ENCODE measurements at regions not wholly inside any gene's neighbourhood (a gene's known extent, or its start where the extent isn't known, plus 50 kb on each side); places are given as distances from the start of the nearest gene placed in this dataset.

- Histone ChIP-seq H3K4ac (ENCODE audit: low read depth, low read length) (no peak overlapping the region), H3K18ac (ENCODE audit: low read length) (no peak overlapping the region)
- DNase-seq, result no peak
These were observed 287.1 kb downstream of the TBC1D4 start for GRCh38 chr13:75194717-75195462.

GRCh38 chr13:75186379-75186778 lies 295.6 kb downstream of the TBC1D4 start:
- H3K18ac ChIP-seq (ENCODE audit: low read length), result no peak overlapping the region
- no peak overlapping the region for H3K27ac ChIP-seq (ENCODE audit: low read depth, low read length)
- H4K8ac ChIP-seq (ENCODE audit: low read depth, low read length), result no peak overlapping the region
- no peak for DNase-seq
- no peak overlapping the region for H3K23ac ChIP-seq (ENCODE audit: low read length)
- no peak overlapping the region for H3K4me3 ChIP-seq (ENCODE audit: low read length)
- no peak overlapping the region for H3K9ac ChIP-seq (ENCODE audit: low read length)
- no peaks in the 10 kb centered on the region for H3K27me3 ChIP-seq (ENCODE audit: insufficient read depth, low read length, poor library complexity)
- no peak overlapping the region for H3K56ac ChIP-seq (ENCODE audit: low read length)
- no CpG with 5 or more reads among the region's 2 CpGs for WGBS (ENCODE audit: extremely low coverage, insufficient coverage, low lambda C conversion rate)
- H3K4ac ChIP-seq (ENCODE audit: low read depth, low read length), result no peak overlapping the region
- no peaks in the 10 kb centered on the region for H3K79me2 ChIP-seq (ENCODE audit: control insufficient read depth, insufficient read depth, low read length)
- H2BK15ac ChIP-seq (replicated peaks; ENCODE audit: low read depth), result no peak overlapping the region
- no peak overlapping the region for H3K4me2 ChIP-seq (ENCODE audit: low read length)
- H3K4me1 ChIP-seq (ENCODE audit: control insufficient read depth, low read depth, low read length), result no peaks in the 10 kb centered on the region
- H2BK5ac ChIP-seq (ENCODE audit: low read length), result no peak overlapping the region
- H3K36me3 ChIP-seq (ENCODE audit: control insufficient read depth, insufficient read depth, low read length), result no peaks in the 10 kb centered on the region
- no peak overlapping the region for H2AK5ac ChIP-seq (ENCODE audit: low read length)
- no peaks in the 10 kb centered on the region for H3K79me1 ChIP-seq (ENCODE audit: low read length)
- no peak overlapping the region for H2BK120ac ChIP-seq (ENCODE audit: low read depth, low read length)
- H4K5ac ChIP-seq (ENCODE audit: low read length), result no peak overlapping the region

More at GRCh38 chr13:75194717-75195462, 287.1 kb downstream of the TBC1D4 start:
- no peak overlapping the region for H3K27ac ChIP-seq (ENCODE audit: low read depth, low read length)
- no peak overlapping the region for H2AK5ac ChIP-seq (ENCODE audit: low read length)
- no peak overlapping the region for H4K5ac ChIP-seq (ENCODE audit: low read length)
- H3K4me1 ChIP-seq (ENCODE audit: control insufficient read depth, low read depth, low read length), result no peaks in the 10 kb centered on the region
- no peak overlapping the region for H3K23ac ChIP-seq (ENCODE audit: low read length)
- H2BK5ac ChIP-seq (ENCODE audit: low read length), result no peak overlapping the region
- no peaks in the 10 kb centered on the region for H3K27me3 ChIP-seq (ENCODE audit: insufficient read depth, low read length, poor library complexity)
- no peaks in the 10 kb centered on the region for H3K79me2 ChIP-seq (ENCODE audit: control insufficient read depth, insufficient read depth, low read length)
- H2BK120ac ChIP-seq (ENCODE audit: low read depth, low read length), result no peak overlapping the region
- H3K36me3 ChIP-seq (ENCODE audit: control insufficient read depth, insufficient read depth, low read length), result no peaks in the 10 kb centered on the region
- no CpG with 5 or more reads among the region's 5 CpGs for WGBS (ENCODE audit: extremely low coverage, insufficient coverage, low lambda C conversion rate)
- H3K4me2 ChIP-seq (ENCODE audit: low read length), result no peak overlapping the region
- H3K4me3 ChIP-seq (ENCODE audit: low read length), result no peak overlapping the region
- H2BK15ac ChIP-seq (replicated peaks; ENCODE audit: low read depth), result no peak overlapping the region
- H3K79me1 ChIP-seq (ENCODE audit: low read length), result no peaks in the 10 kb centered on the region
- no peak overlapping the region for H3K9ac ChIP-seq (ENCODE audit: low read length)
- H3K56ac ChIP-seq (ENCODE audit: low read length), result no peak overlapping the region
- no peak overlapping the region for H4K8ac ChIP-seq (ENCODE audit: low read depth, low read length)

- Histone ChIP-seq H2AK5ac (ENCODE audit: low read length) (no peak overlapping the region), H3K23ac (ENCODE audit: low read length) (no peak overlapping the region), H3K9ac (ENCODE audit: low read length) (no peak overlapping the region), H3K4me1 (ENCODE audit: control insufficient read depth, low read depth, low read length) (no peaks in the 10 kb centered on the region), H2BK5ac (ENCODE audit: low read length) (no peak overlapping the region), H3K27ac (ENCODE audit: low read depth, low read length) (no peak overlapping the region), H3K27me3 (ENCODE audit: insufficient read depth, low read length, poor library complexity) (no peaks in the 10 kb centered on the region), H4K5ac (ENCODE audit: low read length) (no peak overlapping the region), H2BK120ac (ENCODE audit: low read depth, low read length) (no peak overlapping the region), H3K79me2 (ENCODE audit: control insufficient read depth, insufficient read depth, low read length) (no peaks in the 10 kb centered on the region), H2BK15ac (replicated peaks; ENCODE audit: low read depth) (no peak overlapping the region), H4K8ac (ENCODE audit: low read depth, low read length) (no peak overlapping the region), H3K4ac (ENCODE audit: low read depth, low read length) (no peak overlapping the region), H3K18ac (ENCODE audit: low read length) (no peak overlapping the region), H3K56ac (ENCODE audit: low read length) (no peak overlapping the region), H3K36me3 (ENCODE audit: control insufficient read depth, insufficient read depth, low read length) (no peaks in the 10 kb centered on the region), H3K79me1 (ENCODE audit: low read length) (no peaks in the 10 kb centered on the region), H3K4me2 (ENCODE audit: low read length) (no peak overlapping the region), H3K4me3 (ENCODE audit: low read length) (no peak overlapping the region)
- WGBS (ENCODE audit: extremely low coverage, insufficient coverage, low lambda C conversion rate), result 100% methylated on average over 1 of the region's 2 CpGs
- no peak for DNase-seq
These were observed 300.1 kb downstream of the TBC1D4 start for GRCh38 chr13:75181906-75182305.

- H3K27ac ChIP-seq (ENCODE audit: low read depth, low read length), result no peak overlapping the region
- H3K9ac ChIP-seq (ENCODE audit: low read length), result no peak overlapping the region
- H3K4me3 ChIP-seq (ENCODE audit: low read length), result no peak overlapping the region
- no peak overlapping the region for H2BK120ac ChIP-seq (ENCODE audit: low read depth, low read length)
- H3K79me1 ChIP-seq (ENCODE audit: low read length), result no peaks in the 10 kb centered on the region
- H2BK15ac ChIP-seq (replicated peaks; ENCODE audit: low read depth), result no peak overlapping the region
- no peak overlapping the region for H3K23ac ChIP-seq (ENCODE audit: low read length)
- H3K27me3 ChIP-seq (ENCODE audit: insufficient read depth, low read length, poor library complexity), result no peaks in the 10 kb centered on the region
- WGBS (ENCODE audit: extremely low coverage, insufficient coverage, low lambda C conversion rate), result no CpG with 5 or more reads among the region's 1 CpG
- H4K8ac ChIP-seq (ENCODE audit: low read depth, low read length), result no peak overlapping the region
- H3K56ac ChIP-seq (ENCODE audit: low read length), result no peak overlapping the region
- H2BK5ac ChIP-seq (ENCODE audit: low read length), result no peak overlapping the region
- H2AK5ac ChIP-seq (ENCODE audit: low read length), result no peak overlapping the region
- H3K18ac ChIP-seq (ENCODE audit: low read length), result no peak overlapping the region
- H3K4me1 ChIP-seq (ENCODE audit: control insufficient read depth, low read depth, low read length), result no peaks in the 10 kb centered on the region
- no peak for DNase-seq
- H3K4ac ChIP-seq (ENCODE audit: low read depth, low read length), result no peak overlapping the region
- H3K79me2 ChIP-seq (ENCODE audit: control insufficient read depth, insufficient read depth, low read length), result no peaks in the 10 kb centered on the region
- H4K5ac ChIP-seq (ENCODE audit: low read length), result no peak overlapping the region
- H3K4me2 ChIP-seq (ENCODE audit: low read length), result no peak overlapping the region
- H3K36me3 ChIP-seq (ENCODE audit: control insufficient read depth, insufficient read depth, low read length), result no peaks in the 10 kb centered on the region
These were observed 301.0 kb downstream of the TBC1D4 start for GRCh38 chr13:75180805-75181455.

- Histone ChIP-seq H3K4me2 (ENCODE audit: low read length) (no peak overlapping the region), H4K8ac (ENCODE audit: low read depth, low read length) (no peak overlapping the region), H3K18ac (ENCODE audit: low read length) (no peak overlapping the region), H3K23ac (ENCODE audit: low read length) (no peak overlapping the region), H2BK5ac (ENCODE audit: low read length) (no peak overlapping the region), H3K79me2 (ENCODE audit: control insufficient read depth, insufficient read depth, low read length) (no peaks in the 10 kb centered on the region), H2AK5ac (ENCODE audit: low read length) (no peak overlapping the region), H3K56ac (ENCODE audit: low read length) (no peak overlapping the region), H3K36me3 (ENCODE audit: control insufficient read depth, insufficient read depth, low read length) (no peaks in the 10 kb centered on the region), H3K79me1 (ENCODE audit: low read length) (no peaks in the 10 kb centered on the region), H3K9ac (ENCODE audit: low read length) (no peak overlapping the region), H2BK15ac (replicated peaks; ENCODE audit: low read depth) (no peak overlapping the region), H3K4ac (ENCODE audit: low read depth, low read length) (no peak overlapping the region), H3K27me3 (ENCODE audit: insufficient read depth, low read length, poor library complexity) (no peaks in the 10 kb centered on the region), H3K4me1 (ENCODE audit: control insufficient read depth, low read depth, low read length) (no peaks in the 10 kb centered on the region), H3K27ac (ENCODE audit: low read depth, low read length) (no peak overlapping the region), H4K5ac (ENCODE audit: low read length) (no peak overlapping the region), H3K4me3 (ENCODE audit: low read length) (no peak overlapping the region), H2BK120ac (ENCODE audit: low read depth, low read length) (no peak overlapping the region)
- DNase-seq, result no peak
- WGBS (ENCODE audit: extremely low coverage, insufficient coverage, low lambda C conversion rate), result no CpG with 5 or more reads among the region's 3 CpGs
These were observed 303.5 kb downstream of the TBC1D4 start for GRCh38 chr13:75178436-75178835.
